Left renal cortex interstitium (tissue), 4 donors: ENCODE measurements at regions not wholly inside any gene's neighbourhood (a gene's known extent, or its start where the extent isn't known, plus 50 kb on each side); places are given as distances from the start of the nearest gene placed in this dataset.
"Not testable (repeated sequence)": the region's sequence is repeated elsewhere in the genome, so short reads cannot be mapped to it uniquely, and the experiment has no call there.

Source experiments
- DNase-seq, 4 donors: peaks; one replicate each; pipeline ENCODE4 v3.0.0-alpha.2; 2013; ENCODE audit warnings: low read depth in 4 of 4, low spot score in 2 of 4, missing footprints in 1 of 4

GRCh38 chr20:48366230-48366629 lies 461.6 kb downstream of the PREX1 start:
- no peak for DNase-seq

- no peak for DNase-seq
These were observed 462.9 kb downstream of the PREX1 start for GRCh38 chr20:48364688-48365421.

GRCh38 chr20:48364055-48364454 lies 463.7 kb downstream of the PREX1 start:
- no peak for DNase-seq

- no peak for DNase-seq
These were observed 467.3 kb downstream of the PREX1 start for GRCh38 chr20:48360342-48360975.

GRCh38 chr20:48359692-48360341 lies 468.0 kb downstream of the PREX1 start:
- no peak for DNase-seq

GRCh38 chr20:48359055-48359390 lies 468.8 kb downstream of the PREX1 start:
- not testable (repeated sequence) for DNase-seq

GRCh38 chr20:48358176-48359054 lies 469.4 kb downstream of the PREX1 start:
- no peak for DNase-seq

- no peak for DNase-seq
These were observed 470.1 kb downstream of the PREX1 start for GRCh38 chr20:48357714-48358113.

GRCh38 chr20:48354903-48355302 lies 472.9 kb downstream of the PREX1 start:
- no peak for DNase-seq

GRCh38 chr20:48354320-48354876 lies 473.4 kb downstream of the PREX1 start:
- no peak for DNase-seq

GRCh38 chr20:48352628-48353027 lies 475.2 kb downstream of the PREX1 start:
- no peak for DNase-seq

GRCh38 chr20:48352042-48352441 lies 475.8 kb downstream of the PREX1 start:
- DNase-seq = no peak

GRCh38 chr20:48350313-48350988 lies 477.3 kb downstream of the PREX1 start:
- DNase-seq = no peak

- no peak for DNase-seq
These were observed 478.1 kb downstream of the PREX1 start for GRCh38 chr20:48349656-48350055.

- DNase-seq = no peak
These were observed 479.8 kb downstream of the PREX1 start for GRCh38 chr20:48348022-48348421.

- no peak for DNase-seq
These were observed 484.8 kb downstream of the PREX1 start for GRCh38 chr20:48342822-48343513.

GRCh38 chr20:48340883-48341281 lies 486.9 kb downstream of the PREX1 start:
- no peak for DNase-seq

- no peak for DNase-seq
These were observed 487.6 kb downstream of the PREX1 start for GRCh38 chr20:48339986-48340882.
